HG02981 (cell line): ENCODE measurements at regions not wholly inside any gene's neighbourhood (a gene's known extent, or its start where the extent isn't known, plus 50 kb on each side); places are given as distances from the start of the nearest gene placed in this dataset.
"Not testable (repeated sequence)": the region's sequence is repeated elsewhere in the genome, so short reads cannot be mapped to it uniquely, and the experiment has no call there.

Source experiments
- ATAC-seq: cut with Tn5 transposase; IDR thresholded peaks from one replicate; pipeline ENCODE4 v1.9.1; 2021; ENCODE audit warnings: mild to moderate bottlenecking, moderate library complexity; ENCODE audit not compliant: unreplicated experiment

DNA sequence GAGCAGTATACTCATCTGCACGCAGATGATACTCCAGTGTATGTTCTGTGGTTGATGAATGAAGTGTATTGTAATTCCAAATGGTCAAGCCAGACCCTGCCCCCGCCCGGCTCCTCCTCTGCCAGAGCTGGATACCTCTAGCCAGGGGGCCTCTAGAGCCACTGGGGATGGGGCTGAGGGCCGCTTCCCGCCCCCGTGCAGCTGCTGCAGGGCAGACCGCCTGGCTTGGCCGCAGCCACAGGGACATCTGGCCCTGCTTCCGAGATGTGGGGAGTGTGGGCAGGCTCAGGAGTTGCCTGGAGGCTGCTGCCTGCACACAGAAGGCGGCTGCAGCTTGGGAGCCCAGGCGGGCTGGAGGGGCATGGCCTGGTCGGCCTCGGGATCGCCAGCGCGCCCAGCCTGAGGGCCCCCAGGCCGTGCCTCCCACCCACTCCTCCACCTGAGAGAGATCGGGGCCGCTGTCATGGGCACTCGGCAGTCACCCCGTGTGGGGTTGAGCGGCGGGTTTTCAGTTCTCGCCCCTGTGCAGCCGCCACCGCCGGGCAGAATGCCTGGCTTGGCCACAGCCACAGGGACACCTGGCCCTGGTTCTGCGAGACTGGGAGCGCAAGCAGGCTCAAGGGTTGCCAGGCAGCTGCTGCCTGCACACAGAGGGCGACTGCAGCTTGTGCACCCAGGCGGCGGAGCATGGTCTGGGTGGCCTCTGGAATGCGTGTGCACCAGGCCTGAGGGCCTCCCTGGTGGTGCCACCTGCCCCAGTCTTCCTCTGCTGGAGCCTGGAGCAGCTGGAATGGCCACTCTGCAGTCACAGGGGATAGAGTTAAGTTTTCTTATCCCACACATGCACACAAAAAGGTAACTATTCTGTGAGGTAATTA, 1643.7 kb downstream of the SPATA31A7 start:
- not testable (repeated sequence) for ATAC-seq

DNA sequence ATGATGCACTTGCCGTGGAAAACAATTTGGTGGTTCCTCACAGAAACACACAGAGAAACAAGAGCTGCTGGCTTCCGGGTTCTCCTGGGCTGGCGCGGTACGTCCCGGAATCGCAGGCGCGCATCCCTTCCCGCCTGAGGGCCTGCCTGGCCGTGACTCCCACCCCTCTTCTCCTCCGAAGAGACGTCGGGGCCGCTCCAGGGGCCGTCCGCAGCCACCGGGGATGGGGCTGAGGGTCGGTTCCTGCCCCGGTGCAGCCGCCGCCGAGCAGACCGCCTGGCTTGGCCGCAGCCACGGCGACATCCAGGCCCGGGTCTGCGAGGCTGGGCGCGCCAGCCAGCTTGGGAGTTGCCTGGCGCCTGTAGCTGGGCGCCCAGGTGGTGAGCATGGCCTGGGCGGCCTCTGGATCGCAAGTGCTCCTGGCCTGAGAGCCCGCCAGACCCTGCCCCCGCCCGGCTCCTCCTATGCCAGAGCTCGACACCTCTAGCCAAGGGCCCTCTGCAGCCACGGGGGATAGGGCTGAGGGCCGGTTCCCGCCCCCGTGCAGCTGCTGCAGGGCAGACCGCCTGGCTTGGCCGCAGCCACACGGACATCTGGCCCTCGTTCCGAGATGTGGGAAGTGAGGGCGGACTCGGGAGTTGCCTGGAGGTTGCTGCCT, 1647.5 kb downstream of the SPATA31A7 start:
- not testable (repeated sequence) for ATAC-seq

DNA sequence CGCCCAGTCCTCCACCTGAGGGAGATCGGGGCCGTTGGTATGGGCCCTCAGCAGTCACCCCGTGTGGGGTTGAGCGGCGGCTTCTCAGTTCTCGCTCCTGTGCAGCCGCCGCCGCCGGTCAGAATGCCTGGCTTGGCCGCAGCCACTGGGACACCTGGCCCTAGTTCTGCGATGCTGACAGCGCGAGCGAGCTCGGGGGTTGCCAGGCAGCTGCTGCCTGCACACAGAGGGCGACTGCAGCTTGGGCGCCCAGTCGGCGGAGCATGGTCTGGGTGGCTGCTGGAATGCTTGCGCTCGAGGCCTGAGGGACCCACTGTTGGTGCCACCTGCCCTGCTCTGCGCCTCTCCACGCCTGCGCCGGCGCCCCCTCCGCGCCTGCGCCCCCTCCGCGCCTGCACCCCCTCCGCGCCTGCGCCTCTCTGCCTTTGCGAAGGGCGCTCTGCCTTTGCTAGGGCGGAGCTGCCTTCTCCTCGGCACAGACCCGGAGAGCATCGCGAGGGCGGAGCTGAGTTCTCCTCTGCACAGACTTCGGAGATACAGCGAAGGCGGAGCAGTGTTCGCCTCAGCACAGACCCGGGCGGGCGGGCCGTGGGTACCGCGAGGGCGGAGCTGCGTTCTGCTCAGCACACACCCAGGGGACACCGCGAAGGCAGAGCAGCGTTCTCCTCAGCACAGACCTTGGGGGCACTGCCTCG, 1648.3 kb downstream of the SPATA31A7 start:
- ATAC-seq, result peak; percentile 99

DNA sequence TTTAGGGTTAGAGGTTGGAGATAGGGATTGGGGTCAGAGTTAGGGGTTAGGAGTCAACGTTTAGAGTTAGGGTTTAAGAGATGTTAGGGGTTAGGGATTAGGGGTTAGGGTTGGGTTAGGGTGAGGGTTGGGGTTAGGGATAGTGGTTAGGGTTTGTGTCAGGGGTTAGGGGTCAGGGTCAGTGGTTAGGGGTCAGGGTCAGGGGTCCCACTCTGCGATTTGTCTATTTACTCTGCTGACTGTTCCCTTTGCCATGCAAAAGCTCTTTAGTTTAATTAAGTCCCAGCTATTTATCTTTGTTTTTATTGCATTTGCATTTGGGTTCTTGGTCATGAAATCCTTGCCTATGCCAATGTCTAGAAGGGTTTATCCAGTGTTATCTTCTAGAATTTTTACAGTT, 1649.3 kb downstream of the SPATA31A7 start:
- not testable (repeated sequence) for ATAC-seq

DNA sequence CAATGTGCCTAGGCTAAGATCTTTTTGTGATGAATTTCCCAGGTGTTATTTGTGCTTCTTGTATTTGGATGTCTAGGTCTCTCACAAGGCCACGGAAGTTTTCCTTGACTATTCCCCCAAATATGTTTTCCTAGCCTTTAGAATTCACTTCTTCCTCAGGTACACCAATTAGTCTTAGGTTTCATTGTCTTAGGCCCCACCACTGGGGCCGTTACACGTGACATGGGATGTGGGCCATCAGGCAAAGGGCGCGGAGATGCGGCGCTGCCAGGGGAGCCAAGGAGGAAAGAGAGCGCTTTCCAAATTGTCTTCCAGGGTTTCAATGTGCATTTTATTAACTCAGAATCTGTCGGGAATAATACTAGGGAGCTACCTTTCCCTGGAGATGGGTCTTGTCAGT, 1653.3 kb downstream of the SPATA31A7 start:
- not testable (repeated sequence) for ATAC-seq

DNA sequence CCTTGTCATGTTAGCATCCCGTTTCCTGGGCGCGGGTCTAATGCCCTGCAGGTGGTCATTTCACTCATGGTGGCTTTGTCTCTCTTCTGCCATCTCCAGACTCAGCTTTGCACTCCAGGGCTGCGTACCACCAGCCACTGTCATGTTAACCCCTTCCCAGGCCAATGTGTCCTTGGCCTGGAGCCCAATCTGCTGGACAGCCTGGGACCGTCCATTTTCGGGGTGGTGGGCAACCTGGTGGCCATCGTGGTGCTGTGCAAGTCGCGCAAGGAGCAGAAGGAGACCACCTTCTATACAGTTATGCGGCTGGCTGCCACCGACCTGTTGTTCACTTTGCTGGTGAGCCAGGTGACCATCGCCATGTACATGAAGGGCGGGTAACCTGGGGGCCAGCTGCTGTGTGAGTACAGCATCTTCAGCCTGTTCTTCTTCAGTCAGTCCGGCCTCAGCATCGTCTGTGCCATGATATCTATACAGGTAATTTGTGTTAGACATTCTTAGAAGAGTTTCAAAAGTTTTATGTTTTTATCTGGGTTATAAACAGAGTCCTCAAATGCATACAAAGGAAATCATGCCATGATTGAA, 1654.0 kb downstream of the SPATA31A7 start:
- not testable (repeated sequence) for ATAC-seq

DNA sequence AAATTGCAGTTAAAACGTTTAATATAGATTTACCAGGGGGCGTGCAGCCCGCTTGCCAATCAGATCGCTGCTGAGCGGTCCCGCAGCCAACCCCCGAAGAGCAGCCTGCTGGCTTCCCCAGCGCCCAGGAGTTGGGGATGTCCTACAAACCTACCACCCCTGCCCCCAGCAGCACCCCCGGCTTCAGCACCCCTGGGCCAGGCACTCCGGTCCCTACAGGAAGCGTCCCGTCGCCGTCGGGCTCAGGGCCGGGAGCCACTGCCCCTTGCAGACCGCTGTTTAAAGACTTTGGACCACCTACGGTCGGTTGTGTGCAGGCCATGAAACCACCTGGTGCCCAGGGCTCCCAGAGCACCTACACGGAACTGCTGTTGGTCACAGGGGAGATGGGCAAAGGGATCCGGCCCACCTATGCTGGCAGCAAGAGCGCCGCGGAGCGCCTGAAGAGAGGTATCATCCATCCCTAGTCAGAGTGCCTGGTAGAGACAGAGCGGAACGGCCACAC, 1654.9 kb downstream of the SPATA31A7 start:
- not testable (repeated sequence) for ATAC-seq

DNA sequence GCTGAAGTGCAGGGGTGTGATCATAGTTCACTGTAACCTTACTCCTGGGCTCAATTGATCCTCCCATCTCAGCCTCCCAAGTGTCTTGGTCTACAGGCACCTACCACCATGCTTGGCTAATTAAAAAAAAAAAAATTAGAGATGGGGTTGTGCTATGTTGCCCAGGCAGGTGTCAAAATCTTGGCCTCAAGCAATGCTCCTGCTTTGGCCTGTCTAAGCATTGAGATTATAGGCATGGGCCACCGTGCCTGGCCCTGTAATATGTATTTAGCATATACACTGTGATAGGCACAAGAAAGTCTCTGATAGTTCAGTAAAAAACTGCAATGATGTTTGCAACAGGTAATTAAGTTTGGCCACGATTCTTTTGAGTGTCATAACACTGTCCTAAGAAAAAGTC, 1658.4 kb downstream of the SPATA31A7 start:
- ATAC-seq, result not testable (repeated sequence)

DNA sequence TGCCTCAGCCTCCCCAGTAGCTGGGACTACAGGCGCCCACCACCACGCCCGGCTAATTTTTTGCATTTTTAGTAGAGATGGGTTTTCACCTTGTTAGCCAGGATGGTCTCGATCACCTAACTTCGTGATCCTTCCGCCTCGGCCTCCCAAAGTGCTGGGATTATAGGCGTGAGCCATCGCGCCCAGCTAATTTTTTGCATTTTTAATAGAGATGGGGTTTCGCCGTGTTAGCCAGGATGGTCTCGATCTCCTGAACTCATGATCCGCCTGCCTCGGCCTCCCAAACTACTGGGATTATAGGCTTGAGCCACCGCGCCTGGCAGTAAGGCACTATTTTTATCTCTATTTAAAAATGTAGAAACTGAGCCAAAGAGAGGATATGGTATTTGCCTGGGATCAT, 1660.2 kb downstream of the SPATA31A7 start:
- not testable (repeated sequence) for ATAC-seq

DNA sequence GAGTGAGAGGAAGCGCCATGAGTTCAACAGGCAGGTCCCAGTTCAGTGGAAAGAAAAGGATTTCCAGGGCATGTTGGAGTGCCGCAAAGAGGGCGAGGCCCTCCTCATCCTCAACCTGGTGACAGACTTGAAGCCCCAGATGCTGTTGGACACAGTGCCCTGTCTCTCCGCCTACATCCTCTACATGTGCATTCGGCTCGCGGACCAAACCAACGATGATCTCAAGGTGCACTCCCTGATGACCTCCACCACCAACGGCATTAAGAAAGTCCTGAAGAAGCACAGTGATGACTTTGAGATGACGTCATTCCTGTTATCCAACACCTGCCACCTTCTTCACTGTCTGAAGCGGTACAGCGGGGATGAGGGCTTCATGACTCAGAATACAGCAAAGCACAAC, 1667.4 kb downstream of the SPATA31A7 start:
- not testable (repeated sequence) for ATAC-seq

DNA sequence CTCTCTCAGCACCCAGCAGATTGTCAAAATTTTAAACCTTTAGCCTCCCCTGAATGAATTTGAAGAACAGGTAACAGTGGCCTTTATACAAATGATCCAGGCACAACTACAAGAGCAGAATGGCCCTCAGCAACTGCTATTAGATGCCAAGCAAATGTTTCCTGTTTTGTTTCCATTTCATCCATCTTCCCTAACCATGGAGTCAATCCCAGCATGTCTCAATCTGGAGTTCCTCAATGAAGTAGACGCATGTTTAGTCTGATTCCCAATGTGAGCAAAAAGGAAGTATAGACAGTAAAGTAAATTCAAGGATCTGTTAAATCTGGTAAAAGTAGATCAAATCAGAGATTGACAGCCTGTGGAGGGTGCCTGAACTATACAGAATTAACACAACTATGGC, 1668.4 kb downstream of the SPATA31A7 start:
- ATAC-seq, result not testable (repeated sequence)

DNA sequence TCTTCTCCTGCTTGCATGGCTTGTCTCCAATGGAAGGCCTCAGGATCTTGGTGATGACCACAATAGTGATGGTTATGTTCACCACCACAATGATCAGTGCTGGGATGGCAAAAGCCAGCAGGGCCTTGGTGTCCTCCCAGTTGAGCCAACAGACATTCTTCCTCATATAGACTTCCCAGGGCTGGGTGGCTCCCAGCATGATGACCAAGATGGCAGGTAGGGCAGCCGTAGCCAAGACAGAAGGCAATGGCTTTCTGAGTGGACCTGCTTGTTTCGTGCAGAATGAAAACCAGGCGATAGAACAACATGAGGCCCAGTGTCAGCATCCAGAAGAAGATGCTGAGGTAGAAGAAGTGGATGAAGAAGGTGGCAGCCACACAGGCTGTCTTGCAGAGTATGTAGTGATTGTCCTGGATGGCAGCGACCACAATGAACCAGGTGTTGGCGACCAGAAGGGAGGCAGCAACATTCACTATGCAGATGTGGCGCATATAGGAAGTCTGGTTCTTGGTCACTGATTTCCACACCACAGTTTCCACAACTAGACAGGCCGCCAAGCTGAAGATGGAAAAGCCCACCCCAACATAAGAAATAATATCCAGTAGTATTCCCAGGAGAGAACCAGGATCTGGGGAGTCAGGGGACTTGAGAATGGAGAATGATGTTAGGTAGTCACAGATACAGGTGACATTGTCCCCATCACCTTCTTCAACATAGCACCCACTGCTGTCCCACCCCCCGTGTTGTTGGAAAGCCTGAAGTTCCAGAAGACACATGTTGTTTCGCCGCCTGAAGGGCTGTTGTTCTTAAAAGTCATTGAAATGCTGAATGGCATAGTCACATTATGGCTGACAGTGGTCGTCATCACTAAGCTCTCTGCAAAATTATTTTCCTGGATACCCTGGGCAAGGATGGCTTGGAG, 1671.4 kb downstream of the SPATA31A7 start:
- ATAC-seq, result not testable (repeated sequence)

DNA sequence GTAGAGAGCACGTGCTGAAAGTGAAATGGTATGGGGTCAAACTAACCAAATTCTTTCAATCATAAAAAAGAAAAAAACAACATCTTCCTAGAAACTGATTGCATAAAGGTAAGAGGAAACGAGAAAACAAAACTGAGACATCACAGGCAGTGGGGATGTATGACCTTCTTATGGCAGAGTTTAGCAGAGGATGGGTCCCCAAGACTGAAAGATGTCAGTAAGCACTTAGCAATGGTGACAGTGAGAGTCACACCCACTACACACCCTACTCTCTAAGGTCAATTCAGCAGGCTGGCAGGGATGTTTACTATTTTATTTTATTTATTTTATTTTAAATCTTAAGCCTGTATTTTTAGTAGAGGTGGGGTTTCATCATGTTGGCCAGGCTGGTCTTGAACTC, 1672.3 kb downstream of the SPATA31A7 start:
- not testable (repeated sequence) for ATAC-seq

DNA sequence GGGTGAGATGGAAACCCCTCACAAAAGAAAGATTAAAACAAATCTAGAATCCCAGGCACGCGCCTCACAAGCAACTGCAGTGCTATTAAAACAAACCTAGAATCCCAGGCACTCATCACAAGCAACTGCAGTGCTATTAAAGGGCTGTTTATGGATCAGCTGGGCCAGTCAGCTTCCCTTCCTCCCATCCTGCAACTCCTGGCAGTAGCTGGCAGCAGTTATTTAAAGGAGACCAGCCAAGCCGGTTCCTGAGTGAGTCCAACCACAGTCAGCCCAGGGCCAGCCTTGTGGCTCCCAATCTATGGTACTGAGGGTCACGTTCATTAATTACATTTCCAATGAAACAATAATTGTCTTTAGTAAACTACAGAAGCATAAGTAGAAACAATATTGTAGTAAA, 1673.5 kb downstream of the SPATA31A7 start:
- ATAC-seq, result not testable (repeated sequence)

DNA sequence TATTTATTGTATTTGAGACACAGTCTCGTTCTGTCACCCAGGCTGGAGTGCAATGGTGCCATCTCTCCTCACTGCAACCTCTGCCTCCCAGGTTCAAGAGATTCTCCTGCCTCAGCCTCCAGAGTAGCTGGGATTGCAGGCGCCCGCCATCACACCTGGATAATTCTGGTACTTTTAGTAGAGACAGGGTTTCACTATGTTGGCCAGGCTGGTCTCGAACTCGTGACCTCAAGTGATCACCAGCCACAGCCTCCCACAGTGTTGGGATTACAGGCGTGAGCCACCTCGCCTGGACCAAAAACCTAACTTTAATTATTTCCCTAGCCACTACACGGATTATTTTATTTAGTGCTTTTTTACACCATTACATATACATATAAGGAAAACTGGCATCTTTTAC, 1674.0 kb downstream of the SPATA31A7 start:
- ATAC-seq, result not testable (repeated sequence)

DNA sequence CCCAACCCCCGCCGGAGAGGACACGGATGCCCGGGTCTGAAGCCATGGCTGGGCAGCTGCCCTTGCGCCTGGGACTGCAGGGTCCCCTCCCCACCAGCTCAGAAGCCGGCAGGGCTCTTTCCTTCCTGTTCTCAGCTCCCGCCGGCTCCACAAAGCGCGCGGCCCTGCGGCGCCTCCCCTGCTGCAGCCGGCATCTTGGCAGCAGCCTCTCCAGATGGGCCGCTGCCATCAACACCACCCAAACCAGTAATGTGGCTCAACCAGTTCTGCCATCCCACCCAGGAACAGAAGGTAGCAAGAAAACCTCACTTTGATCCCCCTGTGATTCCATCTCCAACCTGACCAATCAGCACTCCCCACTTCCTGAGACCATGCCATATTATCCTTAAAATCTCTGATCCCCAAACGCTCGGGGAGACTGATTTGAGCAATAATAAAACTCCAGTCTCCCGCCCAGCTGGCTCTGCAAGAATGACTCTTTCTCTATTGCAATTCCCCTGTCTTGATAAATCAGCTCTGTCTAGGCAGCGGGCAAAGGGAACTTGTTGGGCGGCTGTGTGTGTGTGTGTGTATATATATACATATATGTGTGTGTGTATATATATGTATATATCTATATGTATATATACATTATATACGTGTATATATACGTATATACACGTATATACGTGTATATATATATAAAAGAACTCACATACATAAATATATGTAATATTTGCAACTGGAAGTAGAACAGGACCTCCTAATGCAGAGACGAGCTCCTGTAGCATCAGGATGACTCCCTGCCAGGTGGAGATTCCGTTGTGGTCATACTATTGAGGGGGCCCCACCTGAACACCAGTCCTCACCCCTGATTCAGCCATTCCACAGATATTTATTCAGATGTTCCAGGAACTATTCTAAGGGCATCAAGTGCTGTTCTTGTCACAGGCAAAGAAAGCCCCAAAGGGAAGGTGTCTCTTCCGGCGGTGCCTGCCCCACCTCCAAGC, 1674.9 kb downstream of the SPATA31A7 start:
- ATAC-seq, result not testable (repeated sequence)

DNA sequence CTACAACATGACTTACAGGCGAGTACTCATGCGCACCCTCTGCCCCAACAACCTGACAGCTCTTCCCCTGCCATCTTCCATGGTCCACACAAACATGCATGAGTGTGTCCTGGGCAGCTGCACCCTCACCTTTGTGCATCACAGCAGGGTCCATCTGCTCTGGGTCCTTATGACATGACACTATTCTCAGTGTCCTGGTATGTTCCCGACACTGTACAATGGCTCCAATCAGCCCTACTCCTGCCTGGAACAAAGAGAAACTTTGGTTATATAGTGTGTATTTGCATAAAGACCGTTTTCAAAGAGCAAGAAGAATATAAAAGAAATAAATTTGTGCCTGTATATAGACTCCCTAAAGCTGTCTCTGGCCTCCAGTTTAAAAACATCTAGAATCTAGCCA, 1679.2 kb downstream of the SPATA31A7 start:
- not testable (repeated sequence) for ATAC-seq

DNA sequence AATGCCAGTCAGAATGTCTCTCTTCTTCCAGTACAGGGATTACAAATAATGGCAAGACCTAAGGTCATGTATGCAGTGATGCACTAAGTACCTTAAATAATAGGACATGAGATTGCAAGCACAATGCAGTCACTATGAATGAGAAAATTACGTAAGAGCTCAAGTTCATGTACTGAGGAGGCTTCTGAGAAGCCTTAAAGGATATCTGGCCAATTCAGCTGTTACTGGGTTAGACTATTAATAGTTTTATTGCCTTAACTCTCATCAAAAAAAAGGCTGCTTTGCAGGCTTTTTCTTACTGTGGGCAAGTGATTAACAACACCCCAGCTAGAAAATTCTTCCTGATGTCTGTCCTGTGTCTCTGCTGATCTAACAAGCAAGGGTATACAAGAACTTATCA, 1681.9 kb downstream of the SPATA31A7 start:
- not testable (repeated sequence) for ATAC-seq

DNA sequence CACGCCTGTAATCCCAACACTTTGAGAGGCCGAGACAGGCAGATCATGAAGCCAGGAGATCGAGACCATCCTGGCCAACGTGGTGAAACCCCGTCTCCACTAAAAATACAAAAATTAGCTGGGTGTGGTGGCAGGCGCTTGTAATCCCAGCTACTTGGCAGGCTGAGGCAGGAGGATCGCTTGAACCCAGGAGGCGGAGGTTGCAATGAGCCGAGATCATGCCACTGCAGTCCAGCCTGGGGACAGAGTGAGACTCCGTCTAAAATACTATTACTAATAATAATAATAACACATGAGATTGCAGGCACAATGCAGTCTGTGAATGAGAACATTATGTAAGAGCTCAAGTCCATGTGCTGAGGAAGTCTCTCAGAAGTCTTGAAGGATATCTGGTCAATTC, 1684.4 kb downstream of the SPATA31A7 start:
- ATAC-seq, result not testable (repeated sequence)
